Testis (tissue), 2 donors: ENCODE measurements at regions not wholly inside any gene's neighbourhood (a gene's known extent, or its start where the extent isn't known, plus 50 kb on each side); places are given as distances from the start of the nearest gene placed in this dataset.

Experiments
- DNase-seq: peaks from one replicate; pipeline ENCODE4 v3.0.0-alpha.2; 2019
- H3K27ac ChIP-seq, 2 donors: fragments of 200-600 bp; sonication (generic); one replicate each; pipeline ENCODE4 v1.5.1; 2019
- H3K27me3 ChIP-seq: fragments of 200-600 bp; sonication (generic); one replicate; pipeline ENCODE4 v1.5.1; 2019
- H3K36me3 ChIP-seq: fragments of 200-600 bp; sonication (generic); one replicate; pipeline ENCODE4 v1.5.1; 2017; ENCODE audit warnings: low read depth; ENCODE audit errors: missing control alignments
- H3K4me1 ChIP-seq: fragments of 200-600 bp; sonication (generic); one replicate; pipeline ENCODE4 v1.5.1; 2019
- H3K4me3 ChIP-seq, 2 donors: fragments of 200-600 bp; sonication (generic); one replicate each; pipeline ENCODE4 v1.5.1; 2017 to 2019
- H3K9me3 ChIP-seq: fragments of 200-600 bp; sonication (generic); one replicate; pipeline ENCODE4 v1.5.1; 2017
- POLR2A ChIP-seq: fragments of 450-650 bp; IDR thresholded peaks from one replicate; pipeline ENCODE4 v1.6.1; 2017; ENCODE audit warnings: antibody characterized with exemption, mild to moderate bottlenecking, moderate library complexity
- WGBS, 2 donors: methylation state at CpG; one replicate each; pipeline ENCODE4 v1.1.5; 2018; 5-methylcytosine and 5-hydroxymethylcytosine counted together
- intact Hi-C: fragments of 100-400 bp; cut with DNase I; formaldehyde crosslinking; loops from one replicate; pipeline ENCODE4 v1.15.1; 2023; ENCODE audit warnings: low total_unique reads
- TF ChIP-seq, protein P1 (sequence below), 3 experiments: fragments of 450-650 bp in 2 of 3; fragments of 200-600 bp in 1 of 3; sonication (generic) in 1 of 3; IDR thresholded peaks; one replicate each; pipeline ENCODE4 v1.5.1; 2016 to 2019; ENCODE audit warnings: antibody characterized with exemption in 3 of 3, mild to moderate bottlenecking in 2 of 3, moderate library complexity in 1 of 3

DNA sequence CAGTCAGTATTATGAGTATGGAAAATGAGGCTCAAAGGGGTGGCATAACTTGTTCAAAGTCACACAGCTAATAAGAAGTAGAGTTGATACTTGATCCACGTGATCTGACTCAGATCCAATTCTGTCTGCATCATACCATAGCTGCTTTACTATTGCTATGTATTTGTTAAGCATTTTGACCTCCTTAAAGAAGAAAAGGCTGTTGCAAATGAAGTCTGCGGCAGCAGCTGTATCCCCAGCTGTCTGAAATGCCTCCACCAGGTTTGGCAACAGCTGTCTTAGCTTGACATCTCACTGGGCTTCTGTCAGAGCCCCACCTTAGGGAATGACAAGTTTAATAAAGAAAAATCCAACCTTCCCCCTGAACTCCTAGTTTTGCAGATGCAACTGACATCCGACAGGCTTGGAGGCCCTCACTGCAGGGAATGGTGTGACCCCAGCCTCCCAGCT is 75.6 kb upstream of the SLC44A1 start:
- Histone ChIP-seq H3K9me3 (no peaks in the 10 kb centered on the region), H3K27me3 (no peaks in the 10 kb centered on the region), H3K27ac (no peak overlapping the region), H3K4me1 (no peaks in the 10 kb centered on the region), H3K36me3 (no peaks in the 10 kb centered on the region), H3K4me3 (no peak overlapping the region)
- intact Hi-C loops, result no loop called here
- TF ChIP-seq, protein P1, sequence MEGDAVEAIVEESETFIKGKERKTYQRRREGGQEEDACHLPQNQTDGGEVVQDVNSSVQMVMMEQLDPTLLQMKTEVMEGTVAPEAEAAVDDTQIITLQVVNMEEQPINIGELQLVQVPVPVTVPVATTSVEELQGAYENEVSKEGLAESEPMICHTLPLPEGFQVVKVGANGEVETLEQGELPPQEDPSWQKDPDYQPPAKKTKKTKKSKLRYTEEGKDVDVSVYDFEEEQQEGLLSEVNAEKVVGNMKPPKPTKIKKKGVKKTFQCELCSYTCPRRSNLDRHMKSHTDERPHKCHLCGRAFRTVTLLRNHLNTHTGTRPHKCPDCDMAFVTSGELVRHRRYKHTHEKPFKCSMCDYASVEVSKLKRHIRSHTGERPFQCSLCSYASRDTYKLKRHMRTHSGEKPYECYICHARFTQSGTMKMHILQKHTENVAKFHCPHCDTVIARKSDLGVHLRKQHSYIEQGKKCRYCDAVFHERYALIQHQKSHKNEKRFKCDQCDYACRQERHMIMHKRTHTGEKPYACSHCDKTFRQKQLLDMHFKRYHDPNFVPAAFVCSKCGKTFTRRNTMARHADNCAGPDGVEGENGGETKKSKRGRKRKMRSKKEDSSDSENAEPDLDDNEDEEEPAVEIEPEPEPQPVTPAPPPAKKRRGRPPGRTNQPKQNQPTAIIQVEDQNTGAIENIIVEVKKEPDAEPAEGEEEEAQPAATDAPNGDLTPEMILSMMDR (IDR thresholded peaks at IDR 0.05), result no peak
- TF ChIP-seq POLR2A, result no peak
- no peak for DNase-seq
- WGBS, 2 donors, result 70 to 89% methylated on average over 3 of the region's 3 CpGs

DNA sequence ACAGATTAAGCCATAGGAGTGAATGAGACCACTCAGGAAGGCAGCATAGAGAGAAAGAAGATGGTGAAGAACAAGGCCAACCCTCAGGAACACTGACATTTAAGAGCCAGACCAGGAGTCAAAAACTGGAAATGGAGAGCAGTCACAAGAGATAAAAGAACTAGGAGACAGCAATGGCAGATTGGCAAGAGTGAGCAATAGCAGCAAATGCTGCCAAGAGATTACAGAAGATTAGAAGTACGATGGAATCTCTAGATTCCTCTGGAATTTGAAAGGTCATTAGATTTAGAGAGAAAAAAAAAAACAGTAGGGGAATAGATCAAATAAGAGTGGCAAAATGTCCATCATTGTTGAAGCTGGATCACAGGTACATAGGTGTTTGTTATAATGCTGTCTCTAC is 73.4 kb upstream of the SLC44A1 start:
- Histone ChIP-seq H3K36me3 (no peaks in the 10 kb centered on the region), H3K4me1 (no peaks in the 10 kb centered on the region), H3K9me3 (no peaks in the 10 kb centered on the region), H3K27ac (no peak overlapping the region), H3K4me3 (no peak overlapping the region), H3K27me3 (no peaks in the 10 kb centered on the region)
- 41 to 58% methylated on average over 1 of the region's 1 CpG for WGBS, 2 donors
- no peak for TF ChIP-seq POLR2A
- TF ChIP-seq, protein P1 (IDR thresholded peaks at IDR 0.05), result no peak
- DNase-seq, result no peak
- intact Hi-C loops, result no loop called here

DNA sequence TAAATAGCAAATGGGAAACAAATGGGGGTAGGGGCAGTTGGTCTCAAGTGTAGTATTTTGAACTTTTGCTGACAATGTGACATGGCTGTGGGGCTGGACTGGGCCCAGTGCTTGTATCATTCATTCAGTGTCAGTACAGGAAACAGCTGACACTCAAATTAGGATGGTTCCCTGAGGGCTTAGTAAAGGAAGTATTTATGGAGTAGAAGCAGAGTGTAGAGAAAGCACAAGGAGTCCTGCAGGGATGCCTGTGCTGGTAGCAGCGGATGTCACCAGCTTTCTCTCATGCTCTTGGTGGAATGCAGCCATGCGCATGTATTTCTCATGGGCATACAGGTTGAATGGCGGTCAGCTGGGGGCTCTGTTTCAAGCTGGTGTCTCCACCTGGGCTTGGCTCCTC is 72.9 kb upstream of the SLC44A1 start:
- 75 to 76% methylated on average over 3 of the region's 3 CpGs for WGBS, 2 donors
- Histone ChIP-seq H3K9me3 (no peaks in the 10 kb centered on the region), H3K27me3 (no peaks in the 10 kb centered on the region), H3K36me3 (no peaks in the 10 kb centered on the region), H3K27ac (no peak overlapping the region), H3K4me3 (no peak overlapping the region), H3K4me1 (no peaks in the 10 kb centered on the region)
- no peak for DNase-seq
- TF ChIP-seq POLR2A, result no peak
- TF ChIP-seq, protein P1 (IDR thresholded peaks at IDR 0.05), result no peak
- intact Hi-C loops, result no loop called here

GRCh38 chr9:105172436-105172835 is 72.0 kb upstream of the SLC44A1 start:
- 84 to 85% methylated on average over 5 of the region's 5 CpGs for WGBS, 2 donors
- intact Hi-C loops, result no loop called here

GRCh38 chr9:105173306-105173705 is 71.1 kb upstream of the SLC44A1 start:
- intact Hi-C loops, result no loop called here
- no peak overlapping the region for H3K4me3 ChIP-seq
- H3K27me3 ChIP-seq, result no peaks in the 10 kb centered on the region
- TF ChIP-seq POLR2A, result no peak
- TF ChIP-seq, protein P1 (IDR thresholded peaks at IDR 0.05), result no peak
- DNase-seq, result no peak
- H3K27ac ChIP-seq, result no peak overlapping the region
- H3K36me3 ChIP-seq, result no peaks in the 10 kb centered on the region
- H3K4me1 ChIP-seq, result no peaks in the 10 kb centered on the region
- 70 to 90% methylated on average over 4 of the region's 4 CpGs for WGBS, 2 donors
- H3K9me3 ChIP-seq, result no peaks in the 10 kb centered on the region

More at GRCh38 chr9:105172436-105172835, 72.0 kb upstream of the SLC44A1 start:
- H3K4me3 ChIP-seq, result no peak overlapping the region
- H3K27ac ChIP-seq, result no peak overlapping the region
- DNase-seq, result no peak
- TF ChIP-seq, protein P1 (IDR thresholded peaks at IDR 0.05), result no peak
- no peak for TF ChIP-seq POLR2A
- no peaks in the 10 kb centered on the region for H3K9me3 ChIP-seq
- no peaks in the 10 kb centered on the region for H3K27me3 ChIP-seq
- no peaks in the 10 kb centered on the region for H3K36me3 ChIP-seq
- H3K4me1 ChIP-seq, result no peaks in the 10 kb centered on the region
